Left renal cortex interstitium (tissue), 4 donors: ENCODE measurements at regions not wholly inside any gene's neighbourhood (a gene's known extent, or its start where the extent isn't known, plus 50 kb on each side); places are given as distances from the start of the nearest gene placed in this dataset.

ENCODE experiments used
- DNase-seq, 4 donors: peaks; one replicate each; pipeline ENCODE4 v3.0.0-alpha.2; 2013; ENCODE audit warnings: low read depth in 4 of 4, low spot score in 2 of 4, missing footprints in 1 of 4

DNA sequence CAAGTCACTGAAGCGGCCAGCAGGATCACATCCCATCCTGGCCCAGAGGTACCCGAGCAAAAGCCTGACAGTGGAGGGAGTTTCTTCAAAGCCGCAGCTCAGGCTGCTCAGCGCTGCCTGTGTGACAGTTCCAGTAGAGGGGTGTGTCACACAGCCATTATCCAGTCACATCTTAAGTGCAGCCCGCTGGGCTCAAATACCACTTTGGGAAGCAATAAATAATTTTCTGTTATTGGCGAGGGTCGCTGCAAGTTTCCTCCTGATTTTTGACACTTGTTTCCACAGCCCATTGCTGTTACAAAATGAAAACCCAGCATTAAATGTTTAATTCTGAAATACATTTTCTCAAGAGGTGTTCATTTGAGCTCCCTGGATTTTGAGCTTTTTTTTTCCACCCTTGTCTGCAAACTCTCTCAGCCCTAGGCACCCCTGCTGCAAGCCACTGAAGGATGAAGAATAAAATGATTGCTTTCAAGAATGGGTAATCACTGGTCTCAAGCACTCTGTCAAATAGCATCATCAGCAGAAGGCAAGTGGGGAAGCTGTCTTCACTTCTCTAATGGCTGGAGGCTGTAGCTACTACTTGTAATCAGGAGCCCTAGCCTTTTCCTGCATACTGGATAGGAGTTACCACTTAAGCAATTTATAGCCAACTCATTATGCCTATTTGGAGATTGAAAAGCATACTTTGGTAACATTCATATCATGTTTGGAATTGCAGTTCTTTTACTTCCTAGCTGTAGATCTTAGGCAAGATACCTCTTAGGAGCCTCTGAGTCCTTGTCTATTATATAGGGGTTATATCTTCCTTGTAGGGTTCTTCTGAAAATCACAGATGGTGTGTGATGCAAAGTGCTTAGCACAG lies 373.7 kb downstream of the METTL15 start:
- DNase-seq: no peak

- no peak for DNase-seq
These were observed 372.2 kb downstream of the METTL15 start for GRCh38 chr11:28480406-28480805.

DNA sequence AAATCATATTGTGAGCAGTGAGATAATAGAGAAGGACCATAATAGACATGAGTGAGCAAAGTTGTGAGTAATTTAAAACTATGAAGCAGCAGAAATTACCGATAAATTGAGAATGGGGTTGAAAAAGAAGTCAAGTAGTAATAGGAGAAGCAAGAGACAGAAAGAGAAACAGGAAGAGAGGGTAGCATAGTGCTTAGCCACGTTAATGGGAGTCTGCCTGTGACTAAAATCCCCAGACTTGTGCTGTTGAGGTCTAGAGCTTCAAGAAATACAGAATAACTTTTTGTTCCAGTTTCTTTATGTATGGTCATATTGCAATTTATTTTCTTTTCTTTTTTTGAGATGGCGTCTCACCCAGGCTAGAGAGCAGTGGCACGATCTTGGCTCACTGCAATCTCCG lies 368.7 kb downstream of the METTL15 start:
- DNase-seq: no peak

GRCh38 chr11:28476049-28476448 lies 367.9 kb downstream of the METTL15 start:
- DNase-seq: no peak

DNA sequence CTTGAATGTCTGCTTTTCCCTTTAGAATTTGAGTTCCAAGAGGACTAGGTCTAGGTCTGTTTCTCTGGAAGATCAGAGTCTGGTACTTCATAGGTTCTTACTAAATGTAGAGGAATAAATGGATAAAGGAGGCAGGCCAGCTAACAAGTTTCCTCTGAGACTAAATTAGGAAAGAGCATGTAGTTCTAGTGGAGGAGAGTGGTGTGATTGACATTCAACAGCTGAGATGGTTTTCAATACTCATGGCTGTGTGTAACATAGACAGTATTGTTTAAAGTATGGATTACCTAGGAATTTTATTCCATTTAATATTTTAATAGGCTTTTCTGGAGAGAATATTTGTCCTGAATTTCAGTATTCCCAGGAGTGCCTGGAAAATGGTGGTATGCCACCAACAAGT lies 364.7 kb downstream of the METTL15 start:
- no peak for DNase-seq

DNA sequence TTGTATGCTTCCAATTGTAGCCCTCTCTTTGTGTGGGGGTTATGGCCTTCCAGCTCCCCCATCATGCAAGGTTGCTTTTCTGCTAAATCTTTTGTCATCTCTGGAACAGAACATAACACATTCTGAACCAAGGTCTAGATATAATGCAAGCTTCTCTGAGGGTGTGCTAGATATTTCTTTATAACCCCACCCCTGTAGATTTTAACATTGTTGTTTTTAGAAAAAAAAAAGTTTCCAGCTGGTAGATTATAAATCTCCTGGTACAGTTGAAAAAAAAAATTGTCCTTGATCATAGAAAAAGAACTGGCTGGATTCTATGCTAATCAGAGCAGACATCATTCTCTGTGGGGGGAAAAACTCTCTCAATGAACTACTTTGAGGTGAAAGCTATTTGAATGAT lies 363.3 kb downstream of the METTL15 start:
- no peak for DNase-seq

- DNase-seq: no peak
These were observed 362.0 kb downstream of the METTL15 start for GRCh38 chr11:28470180-28470579.

GRCh38 chr11:28466506-28466905 lies 358.3 kb downstream of the METTL15 start:
- no peak for DNase-seq

GRCh38 chr11:28464252-28464867 lies 356.2 kb downstream of the METTL15 start:
- DNase-seq: no peak

GRCh38 chr11:28463826-28464225 lies 355.6 kb downstream of the METTL15 start:
- no peak for DNase-seq

GRCh38 chr11:28461846-28462245 lies 353.7 kb downstream of the METTL15 start:
- no peak for DNase-seq

DNA sequence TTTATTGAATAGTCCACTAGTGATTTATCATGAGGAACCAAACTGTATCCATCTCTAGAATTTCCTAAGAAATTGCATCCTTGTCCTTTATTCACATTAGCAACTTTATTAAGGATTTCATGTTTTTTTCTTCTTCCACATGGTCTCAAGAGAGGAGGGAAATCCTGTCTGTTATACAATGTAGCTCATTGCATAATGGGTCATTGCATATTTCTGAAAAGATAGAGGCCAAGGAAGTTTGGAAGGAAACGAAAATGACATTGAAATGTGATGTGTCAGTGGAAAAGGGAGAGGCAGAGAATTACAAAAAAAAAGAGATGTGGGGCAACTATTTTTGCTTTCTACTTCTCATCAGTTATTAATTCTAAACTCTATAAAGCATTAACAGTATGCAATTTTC lies 353.1 kb downstream of the METTL15 start:
- DNase-seq: no peak

DNA sequence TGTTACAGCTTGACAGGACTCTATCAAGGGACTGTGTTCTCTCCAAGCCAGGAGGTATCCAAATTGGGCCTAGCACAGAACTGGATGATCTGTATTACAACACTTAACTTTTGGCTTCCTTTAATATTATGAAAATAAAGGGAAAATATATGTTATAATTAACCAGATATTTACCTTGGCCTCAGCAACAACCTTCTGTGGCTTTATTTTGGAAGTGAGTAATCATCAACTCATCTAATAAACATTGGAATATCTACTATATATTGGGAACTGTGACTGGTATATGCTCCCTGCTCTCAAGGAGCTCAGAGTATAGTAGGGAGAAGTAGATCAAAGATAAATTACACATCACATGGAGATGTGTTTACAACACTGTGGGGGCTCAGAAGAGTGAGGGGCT lies 352.2 kb downstream of the METTL15 start:
- DNase-seq: no peak

GRCh38 chr11:28459912-28460311 lies 351.7 kb downstream of the METTL15 start:
- no peak for DNase-seq

GRCh38 chr11:28457481-28458065 lies 349.4 kb downstream of the METTL15 start:
- DNase-seq: no peak

DNA sequence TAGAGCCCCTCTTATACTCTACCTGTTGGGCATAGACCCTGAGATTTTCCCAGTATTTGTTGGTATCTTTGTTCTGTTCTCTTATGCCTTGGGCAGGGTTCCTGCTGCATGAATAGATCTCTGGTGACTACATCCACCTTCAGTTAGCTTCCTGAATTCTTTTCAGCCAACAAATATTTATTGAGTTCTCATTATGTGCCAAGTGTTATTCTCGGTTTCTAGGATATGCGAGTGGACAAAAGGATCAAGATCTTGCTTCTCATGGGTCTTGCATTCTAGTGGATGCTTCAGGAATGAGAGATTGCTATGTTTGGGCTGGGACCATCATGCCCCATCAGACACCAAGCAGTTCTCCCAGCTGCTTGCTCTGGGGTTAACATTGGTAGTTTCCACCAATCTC lies 340.0 kb downstream of the METTL15 start:
- DNase-seq: no peak

DNA sequence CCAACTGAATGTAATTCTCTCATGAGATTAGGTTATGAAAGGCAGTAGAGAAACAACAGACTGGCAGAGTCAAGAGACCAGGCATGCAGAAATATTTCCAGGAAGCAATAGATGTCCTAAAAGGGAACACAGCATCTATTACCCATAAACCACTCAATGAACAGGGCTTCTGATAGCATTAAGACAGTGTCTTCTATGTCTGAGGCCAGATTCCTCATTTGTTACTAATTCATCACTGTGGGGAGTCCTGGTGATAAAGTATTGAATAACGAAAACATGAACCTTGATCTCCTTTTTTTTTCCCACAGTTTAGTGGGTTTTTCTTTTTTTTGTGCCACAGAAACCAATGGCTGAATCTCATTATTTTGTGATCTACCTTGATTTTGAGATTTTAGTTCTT lies 339.0 kb downstream of the METTL15 start:
- DNase-seq: no peak

- DNase-seq: no peak
These were observed 333.9 kb downstream of the METTL15 start for GRCh38 chr11:28442131-28442530.

GRCh38 chr11:28439403-28439802 lies 331.2 kb downstream of the METTL15 start:
- DNase-seq: no peak

- no peak for DNase-seq
These were observed 311.9 kb downstream of the METTL15 start for GRCh38 chr11:28420099-28420498.

- DNase-seq: no peak
These were observed 309.6 kb downstream of the METTL15 start for GRCh38 chr11:28417601-28418323.
